ENCODE measurements at regions not wholly inside any gene's neighbourhood (a gene's known extent, or its start where the extent isn't known, plus 50 kb on each side); places are given as distances from the start of the nearest gene placed in this dataset.

DNA sequence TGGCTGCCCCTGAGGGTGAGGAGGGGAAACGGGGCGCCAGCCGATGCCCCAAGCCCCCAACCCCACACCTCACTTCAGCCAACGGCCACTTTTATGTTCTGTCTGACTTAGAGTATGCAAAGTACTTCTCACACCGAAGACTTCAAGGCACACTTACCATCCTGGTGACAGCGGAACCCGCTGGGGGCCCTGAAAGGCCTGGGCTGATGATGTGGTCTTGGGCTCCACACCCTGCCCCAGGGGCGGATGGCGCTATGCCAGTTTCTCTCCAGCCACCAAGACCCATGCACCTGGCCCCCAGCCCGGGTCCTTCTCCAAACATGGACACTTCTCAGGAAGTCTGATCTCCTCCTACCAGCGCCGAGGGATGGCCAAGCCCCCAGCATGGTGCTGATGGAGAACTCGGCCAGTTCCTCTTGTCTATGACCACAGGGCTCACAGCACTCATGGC is 175.4 kb downstream of the CTTN start:
- in situ Hi-C loops (cut with HindIII; ENCODE audit: low pct_unique_long_range_greater_than_20kb, low sequenced_read_pairs): no loop called here
- no peak for DNase-seq (ENCODE audit: low read depth, low spot score)

DNA sequence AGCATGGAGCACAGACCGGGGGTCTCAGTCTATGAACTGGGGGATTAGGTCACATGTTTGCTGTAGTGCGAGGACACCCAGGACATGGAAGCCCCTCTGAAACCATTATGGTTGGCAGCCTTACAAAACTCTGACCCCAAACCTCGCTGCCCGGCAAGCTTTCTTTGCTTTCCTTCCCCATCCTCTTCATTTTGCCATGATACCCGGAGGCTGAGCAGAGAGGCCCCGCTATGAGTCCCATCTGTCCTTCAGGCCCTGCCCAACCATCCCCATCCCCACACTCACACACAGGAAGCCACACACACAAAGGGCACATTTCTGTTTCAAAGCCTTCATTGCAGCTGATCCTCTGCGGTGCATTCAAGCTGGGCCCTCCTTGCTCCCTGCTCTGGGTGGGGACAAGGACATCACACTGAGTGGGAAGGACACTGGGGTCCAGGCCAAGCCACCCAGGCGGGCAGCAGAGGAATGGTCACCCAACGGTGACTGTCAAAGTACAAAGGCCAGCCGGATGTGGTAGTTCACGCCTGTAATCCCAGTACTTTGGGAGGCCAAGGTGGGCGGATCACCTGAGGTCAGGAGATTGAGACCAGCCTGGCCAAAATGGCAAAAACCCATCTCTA is 176.5 kb downstream of the CTTN start:
- DNase-seq (ENCODE audit: low read depth, low spot score): no peak
- in situ Hi-C loops (cut with HindIII; ENCODE audit: low pct_unique_long_range_greater_than_20kb, low sequenced_read_pairs): no loop called here

DNA sequence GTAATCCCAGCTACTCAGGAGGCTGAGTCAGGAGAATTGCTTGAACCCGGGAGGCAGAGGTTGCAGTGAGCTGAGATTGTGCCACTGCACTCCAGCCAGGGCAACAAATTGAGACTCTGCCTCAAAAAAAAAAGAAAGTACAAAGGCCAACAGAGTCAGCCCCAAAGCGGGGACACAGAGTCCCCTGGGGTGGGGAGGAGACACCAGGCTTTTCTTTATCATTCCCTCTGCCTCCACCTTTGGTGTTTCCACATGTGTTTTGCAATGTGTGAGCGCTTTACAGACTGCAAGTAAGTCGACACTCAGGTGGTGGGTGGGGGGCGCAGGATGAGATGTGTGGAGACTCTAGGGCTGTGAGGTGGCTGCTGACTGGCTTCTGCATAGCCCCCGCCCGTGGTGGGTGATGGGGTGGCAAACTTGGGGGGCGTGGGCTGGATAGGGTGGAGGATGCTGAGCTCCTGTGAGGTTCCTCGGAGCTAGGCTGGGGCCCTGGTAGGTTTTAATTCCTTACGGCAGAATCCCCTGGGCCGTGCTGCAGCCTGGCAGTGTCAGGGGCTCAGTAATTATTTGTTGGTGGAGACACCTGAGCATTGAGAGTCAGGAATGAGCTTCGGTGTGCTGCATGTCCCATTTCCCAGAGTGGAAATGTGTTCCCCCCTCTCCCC is 177.2 kb downstream of the CTTN start:
- in situ Hi-C loops (cut with HindIII; ENCODE audit: low pct_unique_long_range_greater_than_20kb, low sequenced_read_pairs): no loop called here
- DNase-seq (ENCODE audit: low read depth, low spot score): no peak

DNA sequence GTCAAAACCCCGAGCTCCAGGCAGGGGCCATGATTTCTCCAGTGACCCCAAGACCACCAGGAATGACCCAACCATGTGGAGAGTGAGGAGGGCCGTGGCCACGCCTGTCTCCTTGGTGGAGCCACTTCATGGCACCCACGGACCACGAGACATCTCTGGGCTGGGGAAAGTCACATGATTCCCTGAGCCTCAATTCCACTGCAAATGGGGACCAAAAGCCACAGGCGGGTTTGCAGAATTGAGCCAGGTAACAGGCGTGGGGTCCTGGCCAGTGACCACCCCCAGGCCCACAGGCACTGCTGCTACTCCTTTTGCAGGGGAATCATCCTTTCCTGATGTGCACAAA is 178.9 kb downstream of the CTTN start:
- in situ Hi-C loops (cut with HindIII; ENCODE audit: low pct_unique_long_range_greater_than_20kb, low sequenced_read_pairs): no loop called here
- no peak for DNase-seq (ENCODE audit: low read depth, low spot score)

DNA sequence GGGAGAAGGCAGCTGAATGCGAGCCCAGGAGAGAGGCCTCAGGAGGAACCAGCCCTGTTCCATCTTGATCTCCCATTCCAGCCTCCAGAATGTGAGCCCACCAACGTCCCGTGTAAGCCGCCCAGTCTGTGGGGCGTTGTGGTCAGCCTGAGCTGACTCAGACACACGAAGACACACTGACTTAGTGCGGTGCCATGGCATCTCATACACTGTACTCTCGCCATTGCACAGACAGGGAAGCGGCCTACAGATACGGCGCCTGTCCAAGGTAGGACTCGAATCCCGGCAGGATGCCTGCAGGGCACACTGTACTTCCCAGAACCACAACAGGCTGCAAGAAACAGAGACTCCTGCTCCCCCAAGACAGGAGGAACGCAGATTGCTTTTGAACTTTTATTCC is 179.6 kb downstream of the CTTN start:
- DNase-seq (ENCODE audit: low read depth, low spot score): no peak
- in situ Hi-C loops (cut with HindIII; ENCODE audit: low pct_unique_long_range_greater_than_20kb, low sequenced_read_pairs): no loop called here

DNA sequence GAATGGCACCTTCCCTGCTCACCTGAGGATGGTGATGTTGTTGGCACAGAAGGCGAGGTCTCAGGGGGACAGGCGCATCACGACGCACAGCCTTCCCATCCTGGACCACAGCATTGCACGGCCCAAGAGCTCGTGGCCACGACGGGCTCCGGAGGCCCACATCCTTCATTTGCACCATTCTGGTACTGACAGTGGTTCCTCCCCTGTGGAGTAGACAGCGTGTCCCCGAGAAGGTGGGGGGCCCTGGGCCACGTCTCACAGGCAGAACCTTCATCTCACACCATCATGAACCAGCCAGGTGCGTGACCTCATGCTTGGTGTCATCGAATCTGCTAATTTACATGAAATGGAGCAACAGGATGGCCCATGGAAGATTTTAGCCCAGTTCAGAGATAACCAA is 180.0 kb downstream of the CTTN start:
- in situ Hi-C loops (cut with HindIII; ENCODE audit: low pct_unique_long_range_greater_than_20kb, low sequenced_read_pairs): no loop called here
- DNase-seq (ENCODE audit: low read depth, low spot score): no peak

DNA sequence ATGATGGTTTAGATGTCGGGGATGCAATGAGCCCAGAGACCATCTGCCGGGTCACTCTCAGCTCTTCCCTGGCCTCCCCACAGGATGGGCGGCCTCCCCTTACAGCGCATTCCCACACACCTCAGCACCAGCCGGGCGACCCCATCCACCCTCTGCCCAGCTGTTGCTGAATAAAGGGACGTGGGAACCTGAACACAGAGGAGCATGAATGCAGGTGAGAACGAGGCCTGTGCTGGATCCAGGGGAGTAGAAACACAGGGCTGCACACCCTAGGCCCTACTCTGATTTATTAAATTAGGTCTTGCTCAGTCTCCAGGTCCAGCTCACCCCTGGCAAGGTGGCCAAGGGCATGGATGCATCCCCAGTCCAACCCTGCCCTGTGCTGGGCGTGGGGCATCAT is 180.5 kb downstream of the CTTN start:
- no peak for DNase-seq (ENCODE audit: low read depth, low spot score)
- in situ Hi-C loops (cut with HindIII; ENCODE audit: low pct_unique_long_range_greater_than_20kb, low sequenced_read_pairs): no loop called here

DNA sequence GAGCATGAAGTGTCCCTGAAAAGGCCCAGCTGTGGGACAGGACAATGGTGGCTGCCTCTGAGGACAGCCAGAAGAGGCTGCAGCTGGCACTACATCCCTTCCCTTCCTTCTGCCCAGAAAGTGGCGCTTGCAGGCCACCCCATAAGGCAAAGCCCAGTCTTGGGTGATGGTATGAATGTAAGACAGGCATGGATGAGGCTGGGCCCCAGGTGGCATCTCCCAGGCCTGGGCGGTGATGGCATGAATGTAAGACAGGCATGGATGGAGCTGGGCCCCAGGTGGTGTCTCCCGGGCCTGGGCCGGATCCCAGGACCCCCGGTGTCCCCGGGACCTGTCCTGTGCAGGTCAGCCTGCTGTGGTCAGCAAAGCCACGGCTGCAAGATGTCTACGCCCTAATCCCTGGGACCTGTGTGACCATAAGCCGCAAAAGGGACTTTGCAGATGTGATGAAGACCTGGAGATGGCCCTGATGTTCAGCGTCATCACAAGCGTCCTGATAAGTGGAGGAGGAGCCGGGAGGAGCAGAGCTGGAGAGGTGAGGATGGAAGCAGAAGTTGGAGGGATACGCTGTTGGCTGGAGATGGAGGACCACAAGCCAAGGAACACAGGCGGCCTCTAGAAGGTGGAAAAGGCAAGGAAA is 181.1 kb downstream of the CTTN start:
- in situ Hi-C loops (cut with HindIII; ENCODE audit: low pct_unique_long_range_greater_than_20kb, low sequenced_read_pairs): no loop called here

DNA sequence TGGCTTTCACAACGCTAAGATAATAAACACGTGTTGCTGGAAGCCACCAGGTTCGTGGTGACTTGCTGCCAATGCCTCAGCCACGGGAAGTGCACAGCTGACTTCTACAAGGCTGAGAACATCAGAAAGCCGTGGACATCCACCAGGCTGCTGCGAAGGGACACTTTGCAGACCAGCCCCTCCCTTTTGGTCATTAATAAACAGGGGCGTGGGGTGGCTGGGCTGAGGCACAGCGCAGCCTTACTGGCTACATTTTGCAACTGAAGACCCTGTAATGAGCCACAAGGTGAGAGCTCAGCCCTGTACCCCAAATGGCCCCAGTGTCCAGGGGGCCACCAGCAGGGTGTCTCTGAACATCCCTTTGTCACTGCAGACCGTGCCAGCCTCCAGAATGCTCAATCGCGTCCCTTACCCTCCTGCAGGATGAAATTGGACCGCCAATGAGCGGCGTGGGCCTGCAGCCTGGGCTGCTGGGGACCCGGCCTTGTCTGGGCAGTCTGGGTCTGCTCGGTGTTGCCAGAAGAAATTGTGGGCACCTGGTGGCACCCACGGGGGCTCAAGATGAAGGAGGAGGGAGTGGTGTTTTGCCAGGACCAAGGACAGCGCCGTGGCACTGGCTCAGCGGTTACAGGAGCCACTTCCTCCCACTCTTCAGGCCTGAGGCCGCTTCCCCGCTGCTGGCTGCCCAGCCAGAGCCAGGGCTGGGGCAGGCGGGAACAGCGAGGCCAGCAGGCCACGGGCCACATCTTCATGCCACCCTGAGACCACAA is 181.9 kb downstream of the CTTN start:
- in situ Hi-C loops (cut with HindIII; ENCODE audit: low pct_unique_long_range_greater_than_20kb, low sequenced_read_pairs): no loop called here
- DNase-seq (ENCODE audit: low read depth, low spot score): no peak

More for the DNA sequence above, 181.1 kb downstream of the CTTN start:
- DNase-seq (ENCODE audit: low read depth, low spot score): no peak

DNA sequence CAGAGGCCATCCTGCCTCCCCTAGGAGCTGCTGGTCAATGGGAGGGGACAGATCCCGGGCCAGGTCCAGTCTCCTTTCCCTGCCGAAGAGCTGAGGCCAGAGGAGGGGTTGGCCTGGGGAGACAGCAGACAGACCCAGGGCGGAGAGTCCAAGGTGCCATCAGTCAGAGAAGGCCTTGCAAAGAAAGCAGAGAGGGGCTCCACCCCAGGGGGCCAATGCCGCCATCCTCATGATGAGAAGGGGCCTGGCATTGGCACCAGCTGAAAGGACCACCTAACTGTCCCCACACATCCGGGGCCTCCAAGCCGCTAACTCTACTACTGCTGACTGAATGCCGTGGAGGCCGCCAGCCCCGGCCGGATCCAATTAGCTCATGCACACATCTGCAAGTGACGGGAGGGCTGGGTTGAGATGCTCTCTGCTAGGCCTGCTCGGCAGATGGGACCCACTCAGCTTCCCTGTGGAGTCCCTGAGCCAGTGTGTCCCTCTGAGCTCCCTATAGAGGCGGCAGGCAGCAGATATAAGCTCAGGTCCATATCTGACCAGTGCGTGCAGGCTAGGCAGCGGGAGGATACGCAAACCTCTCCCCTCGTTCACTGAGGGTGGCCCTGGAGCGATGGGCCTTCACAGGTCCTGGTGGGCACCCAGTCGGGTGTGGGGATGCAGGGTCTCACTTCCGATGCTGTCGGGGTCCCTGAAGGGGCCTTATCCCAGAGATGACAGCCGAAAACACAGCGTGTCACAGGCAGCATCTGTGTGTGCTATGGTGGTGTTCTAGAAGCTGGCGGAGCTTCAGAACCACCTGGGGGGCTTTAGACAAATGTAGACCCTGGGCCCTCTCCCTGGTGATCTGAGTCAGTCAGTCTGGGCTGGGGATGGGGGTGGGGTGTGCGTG is 183.9 kb downstream of the CTTN start:
- in situ Hi-C loops (cut with HindIII; ENCODE audit: low pct_unique_long_range_greater_than_20kb, low sequenced_read_pairs): no loop called here
- DNase-seq (ENCODE audit: low read depth, low spot score): no peak

DNA sequence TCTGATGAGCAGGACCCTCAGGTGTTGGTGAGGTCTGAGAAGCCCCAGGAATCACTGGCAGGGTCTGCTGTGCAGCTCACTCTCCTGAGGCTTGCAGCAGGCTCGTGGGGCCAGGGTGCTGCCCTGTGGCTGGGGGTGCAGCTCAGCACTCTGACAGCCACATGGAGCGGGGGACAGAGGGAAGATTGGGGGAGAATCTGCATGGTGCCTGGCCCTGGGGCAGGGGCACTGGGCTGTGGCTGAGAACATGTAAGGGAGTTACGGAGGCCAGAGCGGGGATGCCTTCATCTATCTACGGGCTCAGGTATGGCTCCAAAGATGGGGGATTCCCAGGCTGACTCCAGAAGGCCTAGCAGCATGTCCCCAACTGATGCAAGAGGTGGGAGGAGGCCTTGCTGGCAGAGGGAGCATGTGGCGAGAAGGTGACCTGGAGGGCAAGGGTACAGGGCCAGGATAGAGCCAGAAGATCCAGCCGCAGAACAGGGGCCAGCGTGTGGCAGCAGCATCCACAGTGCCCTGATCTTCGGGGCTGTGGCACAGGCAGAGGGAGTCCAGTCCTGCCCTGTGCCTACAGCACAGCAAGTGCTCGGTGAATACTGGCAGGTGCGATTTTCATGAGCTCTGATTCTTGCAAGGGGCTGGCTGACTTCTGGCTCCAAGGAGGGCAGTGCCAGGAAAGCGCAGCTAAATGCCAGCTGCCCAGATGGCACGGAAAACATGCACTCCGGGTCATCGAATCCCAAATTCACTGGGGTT is 184.7 kb downstream of the CTTN start:
- in situ Hi-C loops (cut with HindIII; ENCODE audit: low pct_unique_long_range_greater_than_20kb, low sequenced_read_pairs): no loop called here
- DNase-seq (ENCODE audit: low read depth, low spot score): no peak

DNA sequence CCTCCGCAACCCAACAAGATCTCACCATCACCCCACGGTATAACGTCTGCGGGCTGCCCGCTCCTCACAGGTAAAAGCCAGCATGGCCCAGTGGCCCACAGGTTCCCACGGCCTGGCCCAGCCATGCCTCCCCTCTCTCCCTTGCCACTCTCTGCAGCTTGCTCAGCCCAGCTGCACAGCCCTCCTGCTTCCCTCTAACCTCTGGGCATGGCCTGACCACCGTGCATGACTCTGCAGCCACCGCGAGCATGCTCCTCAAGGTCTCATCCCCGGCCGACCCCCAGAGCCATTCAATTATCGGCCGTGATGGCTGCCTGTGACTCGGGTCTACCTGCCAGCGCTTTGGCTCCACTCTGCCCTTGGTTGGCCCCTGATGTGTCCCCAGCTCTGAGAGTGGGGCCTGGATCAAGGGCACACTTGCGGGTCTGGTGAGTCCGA is 185.5 kb downstream of the CTTN start:
- no peak for DNase-seq (ENCODE audit: low read depth, low spot score)
- in situ Hi-C loops (cut with HindIII; ENCODE audit: low pct_unique_long_range_greater_than_20kb, low sequenced_read_pairs): no loop called here

DNA sequence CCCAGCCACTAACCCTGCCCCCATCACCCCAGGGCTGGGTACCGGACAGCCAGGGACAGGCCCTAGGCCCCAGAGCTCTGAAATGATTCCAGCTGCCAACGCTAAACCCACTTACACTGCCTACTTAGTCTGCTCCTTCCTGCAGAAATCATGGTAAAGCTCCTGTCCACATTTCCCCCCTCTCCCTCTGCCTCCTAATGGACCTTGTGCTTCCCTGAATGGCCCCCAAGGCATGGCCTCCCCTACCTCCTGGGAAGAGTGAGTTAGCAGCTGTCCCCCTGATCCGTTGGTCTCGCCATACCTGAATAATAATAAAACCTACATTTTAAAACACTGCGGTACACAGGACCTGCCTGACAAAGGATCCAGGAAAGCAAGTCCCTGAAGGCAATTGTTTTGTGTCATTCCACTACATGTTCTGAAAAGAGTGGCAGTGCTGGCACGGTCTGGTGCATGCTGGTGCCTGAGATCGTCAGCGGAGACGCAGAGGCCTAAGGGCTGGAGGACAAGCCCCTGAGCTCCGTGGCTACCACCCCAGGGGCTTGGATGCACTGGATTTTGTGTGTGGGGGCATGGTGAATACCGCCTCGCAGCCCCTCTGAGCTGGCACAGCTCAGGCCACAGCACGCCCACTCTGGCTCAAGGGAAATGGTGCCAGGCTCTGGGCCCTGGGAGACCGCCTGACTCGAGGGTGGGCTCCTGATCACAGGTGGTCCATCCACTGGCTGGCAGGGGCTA is 186.3 kb downstream of the CTTN start:
- DNase-seq (ENCODE audit: low read depth, low spot score): no peak
- in situ Hi-C loops (cut with HindIII; ENCODE audit: low pct_unique_long_range_greater_than_20kb, low sequenced_read_pairs): no loop called here

DNA sequence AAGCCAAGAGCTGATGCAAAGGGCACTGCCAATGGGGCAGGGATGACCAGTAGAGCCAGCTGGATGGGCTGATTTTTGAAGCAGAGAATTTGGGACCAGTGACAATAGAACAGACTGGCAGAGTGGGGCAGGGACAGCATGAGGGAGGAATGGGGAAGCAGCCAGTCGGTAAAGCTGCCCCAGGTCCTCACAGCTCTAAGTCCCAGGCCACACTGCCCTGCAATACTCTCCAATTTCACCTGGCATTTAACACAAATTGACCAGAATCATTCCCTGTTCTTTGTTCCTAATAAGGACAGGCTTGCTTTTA is 186.9 kb downstream of the CTTN start:
- in situ Hi-C loops (cut with HindIII; ENCODE audit: low pct_unique_long_range_greater_than_20kb, low sequenced_read_pairs): no loop called here
- no peak for DNase-seq (ENCODE audit: low read depth, low spot score)

DNA sequence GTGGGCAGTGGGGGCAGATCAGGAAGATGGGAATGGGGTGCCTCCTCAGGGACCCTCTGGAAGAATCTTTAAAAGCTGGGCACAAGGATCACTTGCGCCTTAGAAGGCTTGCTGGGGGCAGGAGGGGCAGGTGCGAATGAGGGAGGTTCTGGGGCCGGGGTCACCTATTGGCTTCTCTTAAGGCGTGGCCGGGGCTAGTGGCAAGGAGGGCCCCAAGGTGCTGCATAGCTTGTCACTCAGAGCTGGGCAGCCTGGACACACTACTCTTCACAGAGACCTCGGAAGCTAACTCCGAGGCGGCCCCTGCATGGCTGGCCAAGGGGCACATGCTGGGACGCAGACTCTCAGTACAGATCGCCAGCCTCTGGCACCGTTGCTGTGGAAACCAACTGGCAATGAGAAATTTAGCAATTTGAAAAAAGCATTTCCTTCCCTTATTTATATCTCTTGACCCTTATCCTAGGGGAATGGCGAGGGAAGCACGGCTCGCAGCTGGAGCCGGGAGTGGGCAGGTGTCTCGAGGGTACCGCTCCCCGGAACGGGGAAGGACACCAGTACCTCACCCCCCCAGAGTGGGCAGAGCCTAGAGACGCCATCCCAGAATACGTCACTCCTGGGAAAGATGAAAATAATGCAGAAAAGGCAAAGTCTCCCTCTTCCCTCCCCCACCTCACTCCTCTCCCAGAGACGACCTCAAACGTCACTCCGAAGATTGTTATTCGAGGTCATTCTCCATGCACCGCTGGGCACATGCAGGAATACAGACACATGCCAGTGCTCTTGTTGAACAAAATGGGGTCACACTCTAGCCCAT is 188.1 kb downstream of the CTTN start:
- no peak for DNase-seq (ENCODE audit: low read depth, low spot score)
- in situ Hi-C loops (cut with HindIII; ENCODE audit: low pct_unique_long_range_greater_than_20kb, low sequenced_read_pairs): no loop called here

DNA sequence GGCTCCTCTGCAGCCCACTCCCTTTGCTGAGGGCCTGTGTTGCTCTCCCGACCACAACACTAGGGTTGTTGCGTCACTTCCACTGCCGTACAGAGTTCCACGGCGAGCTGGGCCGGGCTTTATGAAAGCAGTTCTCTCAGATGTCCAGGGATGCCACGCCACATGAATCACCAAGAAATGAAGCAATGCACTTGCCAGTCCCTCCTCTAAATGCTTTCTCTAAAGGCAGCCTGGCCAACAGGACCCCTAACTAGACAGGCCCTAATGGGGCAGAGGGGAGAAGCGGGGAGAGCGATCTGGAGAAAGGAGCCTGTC is 188.7 kb downstream of the CTTN start:
- no peak for DNase-seq (ENCODE audit: low read depth, low spot score)
- in situ Hi-C loops (cut with HindIII; ENCODE audit: low pct_unique_long_range_greater_than_20kb, low sequenced_read_pairs): no loop called here

Data from SK-MEL-5 (cell line).